ENCODE measurements at regions not wholly inside any gene's neighbourhood (a gene's known extent, or its start where the extent isn't known, plus 50 kb on each side); places are given as distances from the start of the nearest gene placed in this dataset.

GRCh38 chrX:9110808-9111207 is 76.9 kb upstream of the FAM9B start:
- TF ChIP-seq, protein P1, sequence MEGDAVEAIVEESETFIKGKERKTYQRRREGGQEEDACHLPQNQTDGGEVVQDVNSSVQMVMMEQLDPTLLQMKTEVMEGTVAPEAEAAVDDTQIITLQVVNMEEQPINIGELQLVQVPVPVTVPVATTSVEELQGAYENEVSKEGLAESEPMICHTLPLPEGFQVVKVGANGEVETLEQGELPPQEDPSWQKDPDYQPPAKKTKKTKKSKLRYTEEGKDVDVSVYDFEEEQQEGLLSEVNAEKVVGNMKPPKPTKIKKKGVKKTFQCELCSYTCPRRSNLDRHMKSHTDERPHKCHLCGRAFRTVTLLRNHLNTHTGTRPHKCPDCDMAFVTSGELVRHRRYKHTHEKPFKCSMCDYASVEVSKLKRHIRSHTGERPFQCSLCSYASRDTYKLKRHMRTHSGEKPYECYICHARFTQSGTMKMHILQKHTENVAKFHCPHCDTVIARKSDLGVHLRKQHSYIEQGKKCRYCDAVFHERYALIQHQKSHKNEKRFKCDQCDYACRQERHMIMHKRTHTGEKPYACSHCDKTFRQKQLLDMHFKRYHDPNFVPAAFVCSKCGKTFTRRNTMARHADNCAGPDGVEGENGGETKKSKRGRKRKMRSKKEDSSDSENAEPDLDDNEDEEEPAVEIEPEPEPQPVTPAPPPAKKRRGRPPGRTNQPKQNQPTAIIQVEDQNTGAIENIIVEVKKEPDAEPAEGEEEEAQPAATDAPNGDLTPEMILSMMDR (IDR thresholded peaks at IDR 0.05) = no peak
- TF ChIP-seq POLR2A (IDR thresholded peaks at IDR 0.05) = no peak
- TF ChIP-seq POLR2AphosphoS5 (IDR thresholded peaks at IDR 0.05) = no peak
